GM10248 (cell line): ENCODE measurements at regions not wholly inside any gene's neighbourhood (a gene's known extent, or its start where the extent isn't known, plus 50 kb on each side); places are given as distances from the start of the nearest gene placed in this dataset.
A peak's percentile ranks its signal among the peaks of the same experiment; 100 is the strongest.

Source experiments
- CTCF ChIA-PET: fragments of 300-600 bp; sonication (Branson Sonifier 250); formaldehyde crosslinking; extraction: SDS; loops from one replicate; lab custom pipeline; 2021; ENCODE audit warnings: antibody characterized with exemption; lab: Yijun Ruan, JAX
- POLR2A ChIA-PET: fragments of 350-650 bp; sonication (Branson Sonifier 250); formaldehyde crosslinking; extraction: SDS; loops from one replicate; lab custom pipeline; 2020; ENCODE audit warnings: antibody characterized with exemption; lab: Yijun Ruan, JAX
- DNase-seq: peaks from one replicate; pipeline ENCODE4 v3.0.0; 2012; ENCODE audit errors: extremely low spot score
- CTCF ChIP-seq: IDR thresholded peaks from 2 replicates; pipeline ENCODE4 v1.5.1; 2012; ENCODE audit warnings: mild to moderate bottlenecking, low read depth; ENCODE audit errors: extremely low read depth, missing control alignments, control extremely low read depth

GRCh38 chr3:137097386-137097785 lies 139.6 kb downstream of the IL20RB start:
- POLR2A ChIA-PET = interaction anchor here (0.7 kb wide), 1 partner anchor 863 kb away, joined by 3 read pairs; no protein-coding TSS in a partner anchor
- no peak for TF ChIP-seq CTCF
- no peak for DNase-seq
- CTCF ChIA-PET = interaction anchor here (1.0 to 4.6 kb wide), 6 partner anchors 9 to 84 kb away, joined by 3 to 34 read pairs (median 4); no protein-coding TSS in a partner anchor

GRCh38 chr3:137097852-137098251 lies 140.1 kb downstream of the IL20RB start:
- CTCF ChIA-PET = interaction anchor here (1.0 to 4.6 kb wide), 5 partner anchors 8 to 594 kb away, joined by 3 to 34 read pairs (median 4); no protein-coding TSS in a partner anchor
- POLR2A ChIA-PET = interaction anchor here (0.7 kb wide), 1 partner anchor 862 kb away, joined by 3 read pairs; no protein-coding TSS in a partner anchor
- TF ChIP-seq CTCF = no peak
- DNase-seq = no peak

GRCh38 chr3:137099364-137100219 lies 141.8 kb downstream of the IL20RB start:
- DNase-seq = no peak
- ChIA-PET CTCF (interaction anchor here (1.2 to 4.6 kb wide), 2 partner anchors 11 to 37 kb away, joined by 3 to 34 read pairs; no protein-coding TSS in a partner anchor), POLR2A (no interaction called here)
- no peak for TF ChIP-seq CTCF

- CTCF ChIA-PET = interaction anchor here (0.8 to 2.9 kb wide), 3 partner anchors 11 to 952 kb away, joined by 5 to 25 read pairs (median 9); no protein-coding TSS in a partner anchor
- TF ChIP-seq CTCF = no peak
- no peak for DNase-seq
- POLR2A ChIA-PET = no interaction called here
Observed at GRCh38 chr3:137100326-137100725, 142.5 kb downstream of the IL20RB start.

- DNase-seq = no peak
- ChIA-PET CTCF (interaction anchor here (1.0 kb wide), 1 partner anchor 867 kb away, joined by 5 read pairs; no protein-coding TSS in a partner anchor), POLR2A (no interaction called here)
- TF ChIP-seq CTCF = no peak
Observed at GRCh38 chr3:137103739-137104138, 146.0 kb downstream of the IL20RB start.

GRCh38 chr3:137105277-137105977 lies 147.6 kb downstream of the IL20RB start:
- DNase-seq = peak; percentile 47
- ChIA-PET POLR2A (no interaction called here), CTCF (interaction anchor here (0.7 to 9.0 kb wide), 23 partner anchors 8 to 1034 kb away, joined by 3 to 99 read pairs (median 4); no protein-coding TSS in a partner anchor)
- peak; percentile 71 for TF ChIP-seq CTCF
